ENCODE measurements at regions not wholly inside any gene's neighbourhood (a gene's known extent, or its start where the extent isn't known, plus 50 kb on each side); places are given as distances from the start of the nearest gene placed in this dataset.

DNA sequence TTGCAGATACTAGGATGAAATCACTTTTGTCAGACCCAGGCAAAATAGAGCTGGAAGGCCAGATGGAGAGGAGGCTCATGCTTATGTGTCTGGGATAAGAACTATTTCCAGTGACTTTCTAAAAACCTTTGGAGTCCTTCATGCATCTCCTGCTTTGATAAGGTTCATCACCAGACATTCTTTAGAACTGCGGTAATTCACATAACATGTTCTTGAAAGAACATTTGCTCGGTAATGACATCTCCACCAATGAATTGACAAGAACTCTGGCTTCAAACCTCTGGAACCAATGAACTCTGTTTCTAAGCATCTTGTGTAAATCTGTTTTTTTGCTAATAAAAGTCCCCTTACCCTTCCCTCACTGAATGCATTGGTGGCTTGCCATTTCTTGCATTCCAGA is 112.0 kb upstream of the KL start:
- Histone ChIP-seq H3K27me3 (ENCODE audit: control insufficient read depth, insufficient read depth, low read length) (no peaks in the 10 kb centered on the region), H3K9me3 (ENCODE audit: control insufficient read depth in 2 of 3, insufficient read depth in 1 of 3, low read length in 3 of 3) (no peaks in the 10 kb centered on the region), H3K4me1 (ENCODE audit: control insufficient read depth in 2 of 3, insufficient read depth in 2 of 3, low read depth in 1 of 3, low read length in 3 of 3) (peaks cover 0 to 4% (median 0%) of the 10 kb centered on the region in 3 donors), H3K4me3 (ENCODE audit: low read length in 3 of 3) (no peak overlapping the region), H3K27ac (ENCODE audit: low read depth in 2 of 2, low read length in 2 of 2) (no peak overlapping the region), H3K36me3 (ENCODE audit: control insufficient read depth in 2 of 3, insufficient read depth in 3 of 3, low read length in 3 of 3) (no peaks in the 10 kb centered on the region), H3K9ac (ENCODE audit: low read length in 3 of 3) (no peak overlapping the region)
- DNase-seq (no peak), FAIRE-seq (no peak)
- TF ChIP-seq, protein P1, sequence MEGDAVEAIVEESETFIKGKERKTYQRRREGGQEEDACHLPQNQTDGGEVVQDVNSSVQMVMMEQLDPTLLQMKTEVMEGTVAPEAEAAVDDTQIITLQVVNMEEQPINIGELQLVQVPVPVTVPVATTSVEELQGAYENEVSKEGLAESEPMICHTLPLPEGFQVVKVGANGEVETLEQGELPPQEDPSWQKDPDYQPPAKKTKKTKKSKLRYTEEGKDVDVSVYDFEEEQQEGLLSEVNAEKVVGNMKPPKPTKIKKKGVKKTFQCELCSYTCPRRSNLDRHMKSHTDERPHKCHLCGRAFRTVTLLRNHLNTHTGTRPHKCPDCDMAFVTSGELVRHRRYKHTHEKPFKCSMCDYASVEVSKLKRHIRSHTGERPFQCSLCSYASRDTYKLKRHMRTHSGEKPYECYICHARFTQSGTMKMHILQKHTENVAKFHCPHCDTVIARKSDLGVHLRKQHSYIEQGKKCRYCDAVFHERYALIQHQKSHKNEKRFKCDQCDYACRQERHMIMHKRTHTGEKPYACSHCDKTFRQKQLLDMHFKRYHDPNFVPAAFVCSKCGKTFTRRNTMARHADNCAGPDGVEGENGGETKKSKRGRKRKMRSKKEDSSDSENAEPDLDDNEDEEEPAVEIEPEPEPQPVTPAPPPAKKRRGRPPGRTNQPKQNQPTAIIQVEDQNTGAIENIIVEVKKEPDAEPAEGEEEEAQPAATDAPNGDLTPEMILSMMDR (IDR thresholded peaks at IDR 0.05; ENCODE audit: borderline replicate concordance, extremely low read depth, insufficient read depth): no peak
- intact Hi-C loops (cut with DNase I): no loop called here

DNA sequence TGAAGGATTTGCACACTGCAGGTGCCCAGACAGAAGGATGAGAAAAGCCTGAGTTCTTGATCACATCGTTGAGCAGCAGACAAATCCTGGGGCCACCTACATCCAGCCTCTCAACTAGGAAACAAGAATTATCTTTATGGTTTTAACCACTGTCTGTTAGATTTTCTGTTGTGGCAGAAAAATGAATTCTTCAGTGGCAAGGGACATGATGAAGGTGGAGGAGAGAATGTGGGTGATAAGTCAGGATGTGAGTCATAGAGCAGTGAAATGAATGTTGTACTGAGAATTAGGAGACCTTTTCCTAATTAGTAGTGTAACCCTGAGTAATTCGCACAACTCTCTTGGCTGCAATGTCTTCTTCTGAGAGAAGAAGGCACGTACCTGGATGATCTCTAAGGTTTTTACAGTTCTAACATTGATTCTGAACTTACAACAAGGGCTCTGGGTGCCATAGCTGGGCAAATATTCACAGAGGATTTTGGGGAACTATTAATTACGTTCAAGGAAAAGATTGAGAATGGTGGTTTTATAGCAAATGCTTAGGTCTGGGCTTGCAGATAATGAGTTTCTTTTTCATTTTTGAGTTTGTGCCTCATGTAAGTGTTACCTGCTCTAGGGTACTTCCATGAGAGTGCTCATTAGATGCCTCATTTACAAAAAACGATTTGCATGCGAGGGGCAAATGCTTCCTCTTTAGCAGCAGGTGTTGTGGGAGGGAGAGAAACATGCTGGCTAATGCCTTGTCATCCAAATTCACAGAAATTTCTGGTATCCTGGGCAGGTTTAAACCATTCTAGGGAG is 111.0 kb upstream of the KL start:
- no peaks in the 10 kb centered on the region for H3K36me3 ChIP-seq (ENCODE audit: control insufficient read depth in 2 of 3, insufficient read depth in 3 of 3, low read length in 3 of 3)
- no peak overlapping the region for H3K4me3 ChIP-seq (ENCODE audit: low read length in 3 of 3)
- H3K9ac ChIP-seq (ENCODE audit: low read length in 3 of 3): no peak overlapping the region
- intact Hi-C loops (cut with DNase I): no loop called here
- FAIRE-seq (no peak), DNase-seq (no peak)
- H3K27ac ChIP-seq (ENCODE audit: low read depth in 2 of 2, low read length in 2 of 2): no peak overlapping the region
- no peaks in the 10 kb centered on the region for H3K9me3 ChIP-seq (ENCODE audit: control insufficient read depth in 2 of 3, insufficient read depth in 1 of 3, low read length in 3 of 3)
- H3K27me3 ChIP-seq (ENCODE audit: control insufficient read depth, insufficient read depth, low read length): no peaks in the 10 kb centered on the region
- TF ChIP-seq, protein P1 (IDR thresholded peaks at IDR 0.05; ENCODE audit: borderline replicate concordance, extremely low read depth, insufficient read depth): no peak
- H3K4me1 ChIP-seq (ENCODE audit: control insufficient read depth in 2 of 3, insufficient read depth in 2 of 3, low read depth in 1 of 3, low read length in 3 of 3): peaks cover 0 to 4% (median 0%) of the 10 kb centered on the region in 3 donors

- no peaks in the 10 kb centered on the region for H3K36me3 ChIP-seq (ENCODE audit: control insufficient read depth in 2 of 3, insufficient read depth in 3 of 3, low read length in 3 of 3)
- H3K27me3 ChIP-seq (ENCODE audit: control insufficient read depth, insufficient read depth, low read length): no peaks in the 10 kb centered on the region
- H3K9ac ChIP-seq (ENCODE audit: low read length in 3 of 3): no peak overlapping the region
- H3K9me3 ChIP-seq (ENCODE audit: control insufficient read depth in 2 of 3, insufficient read depth in 1 of 3, low read length in 3 of 3): no peaks in the 10 kb centered on the region
- no peak overlapping the region for H3K27ac ChIP-seq (ENCODE audit: low read depth in 2 of 2, low read length in 2 of 2)
- H3K4me3 ChIP-seq (ENCODE audit: low read length in 3 of 3): no peak overlapping the region
- DNase-seq: peak in 2 of 5 donors; percentile 36 to 85
- intact Hi-C loops (cut with DNase I): no loop called here
- FAIRE-seq: no peak
- TF ChIP-seq, protein P1 (IDR thresholded peaks at IDR 0.05; ENCODE audit: borderline replicate concordance, extremely low read depth, insufficient read depth): no peak
- H3K4me1 ChIP-seq (ENCODE audit: control insufficient read depth in 2 of 3, insufficient read depth in 2 of 3, low read depth in 1 of 3, low read length in 3 of 3): peaks cover 0 to 4% (median 0%) of the 10 kb centered on the region in 3 donors
Observed at GRCh38 chr13:32905864-32906180, 110.4 kb upstream of the KL start.

All from kidney (tissue), 13 donors.